Esophagus squamous epithelium (tissue), 4 donors: ENCODE measurements at regions not wholly inside any gene's neighbourhood (a gene's known extent, or its start where the extent isn't known, plus 50 kb on each side); places are given as distances from the start of the nearest gene placed in this dataset.

Source experiments
- CTCF ChIP-seq, 6 experiments: fragments of 450-650 bp in 4 of 6; fragments of 200-600 bp in 2 of 6; sonication (generic) in 2 of 6; IDR thresholded peaks; one replicate each; pipeline ENCODE4 v1.5.1; 2016 to 2019; ENCODE audit warnings: antibody characterized with exemption in 6 of 6, mild to moderate bottlenecking in 4 of 6, moderate library complexity in 4 of 6
- POLR2A ChIP-seq, 4 donors: fragments of 450-650 bp; IDR thresholded peaks; one replicate each; pipeline ENCODE4 v1.6.1; 2017; ENCODE audit warnings: antibody characterized with exemption in 4 of 4, mild to moderate bottlenecking in 4 of 4, moderate library complexity in 3 of 4

GRCh38 chr5:42912184-42912798 is 100.6 kb upstream of the SELENOP start:
- TF ChIP-seq CTCF (IDR thresholded peaks at IDR 0.05) (peak in 3 of 6 experiments; percentile 14 to 59 (median 45)), POLR2A (IDR thresholded peaks at IDR 0.05) (no peak)
